Endodermal cell (in vitro differentiated cells): ENCODE measurements at regions not wholly inside any gene's neighbourhood (a gene's known extent, or its start where the extent isn't known, plus 50 kb on each side); places are given as distances from the start of the nearest gene placed in this dataset.

Experiments used
- DNase-seq: peaks from one replicate; pipeline ENCODE4 v3.0.0-alpha.2; 2017
- H3K27ac ChIP-seq: 2 replicates; pipeline ENCODE4 v1.5.1; 2013; ENCODE audit warnings: mild to moderate bottlenecking, low read depth, low read length, moderate library complexity
- H3K27me3 ChIP-seq: 2 replicates; pipeline ENCODE4 v1.6.1; 2013; ENCODE audit warnings: mild to moderate bottlenecking, low read length, moderate library complexity; ENCODE audit not compliant: insufficient read depth, control insufficient read depth, poor library complexity, severe bottlenecking
- H3K36me3 ChIP-seq: 2 replicates; pipeline ENCODE4 v1.7.0; 2013; ENCODE audit warnings: mild to moderate bottlenecking, low read length, moderate library complexity; ENCODE audit not compliant: control insufficient read depth, insufficient read depth
- H3K4me1 ChIP-seq: one replicate; pipeline ENCODE4 v1.7.0; 2013; ENCODE audit warnings: low read length; ENCODE audit not compliant: control insufficient read depth, insufficient read depth
- H3K4me3 ChIP-seq: 2 replicates; pipeline ENCODE4 v1.5.1; 2013; ENCODE audit warnings: mild to moderate bottlenecking, low read length, moderate library complexity
- H3K9ac ChIP-seq: 2 replicates; pipeline ENCODE4 v1.6.1; 2013; ENCODE audit warnings: mild to moderate bottlenecking, low read length, moderate library complexity; ENCODE audit not compliant: poor library complexity, severe bottlenecking; ENCODE audit errors: extremely low read depth
- H3K9me3 ChIP-seq: 2 replicates; pipeline ENCODE4 v1.6.1; 2013; ENCODE audit warnings: mild to moderate bottlenecking, low read length, moderate library complexity; ENCODE audit not compliant: control insufficient read depth
- H3K27ac Mint-ChIP-seq: 2 replicates; pipeline ENCODE4 v1.8.0; 2020; ENCODE audit warnings: mixed read lengths
- H3K27me3 Mint-ChIP-seq: 2 replicates; pipeline ENCODE4 v1.8.0; 2021; ENCODE audit warnings: mild to moderate bottlenecking, mixed read lengths; ENCODE audit not compliant: insufficient read depth
- H3K36me3 Mint-ChIP-seq: 2 replicates; pipeline ENCODE4 v1.8.0; 2020; ENCODE audit warnings: low read depth, mixed read lengths
- H3K4me1 Mint-ChIP-seq: 2 replicates; pipeline ENCODE4 v1.8.0; 2020; ENCODE audit warnings: mixed read lengths
- H3K4me3 Mint-ChIP-seq: 2 replicates; pipeline ENCODE4 v1.8.0; 2020; ENCODE audit warnings: mild to moderate bottlenecking, moderate library complexity, mixed read lengths
- H3K9me3 Mint-ChIP-seq: 2 replicates; pipeline ENCODE4 v1.8.0; 2020; ENCODE audit warnings: mild to moderate bottlenecking, mixed read lengths
- WGBS, 2 experiments: methylation state at CpG; one replicate each; pipeline versions ENCODE4 v1.1.5 to v1.1.7; 2013; ENCODE audit warnings: missing lambda C conversion rate in 2 of 2, mixed read lengths in 1 of 2; ENCODE audit not compliant: insufficient coverage in 1 of 2, insufficient read length in 1 of 2; 5-methylcytosine and 5-hydroxymethylcytosine counted together
- TF ChIP-seq, protein P1 (sequence below): fragments of 200-600 bp; sonication (generic); conservative IDR thresholded peaks from 2 replicates; pipeline ENCODE4 v1.5.0; 2021; ENCODE audit warnings: antibody characterized with exemption, mild to moderate bottlenecking

DNA sequence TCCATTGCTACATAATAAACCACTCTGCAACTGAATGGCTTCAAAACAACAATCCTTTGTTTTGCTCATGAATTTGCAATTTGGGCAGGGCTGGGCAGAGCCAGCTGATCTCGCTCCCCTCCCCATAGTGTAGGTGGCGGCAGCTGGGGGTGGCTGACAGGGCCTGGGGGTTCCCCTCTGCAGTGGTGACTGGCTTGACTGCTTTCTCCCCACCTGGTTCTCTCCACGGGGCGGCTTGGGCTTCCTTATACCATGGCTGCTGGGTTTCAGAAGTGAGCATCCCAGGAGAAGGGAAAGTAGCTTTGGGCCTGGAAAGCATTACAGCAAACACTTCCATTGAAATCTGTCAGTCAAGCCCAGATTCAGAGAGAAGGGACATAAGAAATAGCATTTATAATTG lies 129.7 kb upstream of the ZBTB40 start:
- H3K27me3 Mint-ChIP-seq = peaks cover 5% of the 10 kb centered on the region
- peaks cover 20% of the 10 kb centered on the region for H3K4me1 Mint-ChIP-seq
- Histone ChIP-seq H3K27ac (no peak overlapping the region), H3K9ac (no peak overlapping the region), H3K4me3 (no peak overlapping the region), H3K4me1 (no peaks in the 10 kb centered on the region), H3K36me3 (no peaks in the 10 kb centered on the region), H3K27me3 (no peaks in the 10 kb centered on the region), H3K9me3 (no peaks in the 10 kb centered on the region)
- WGBS, 2 experiments = 92% methylated on average over 4 of the region's 4 CpGs; no CpG with 5 or more reads in 1 of the 2 experiments
- TF ChIP-seq, protein P1, sequence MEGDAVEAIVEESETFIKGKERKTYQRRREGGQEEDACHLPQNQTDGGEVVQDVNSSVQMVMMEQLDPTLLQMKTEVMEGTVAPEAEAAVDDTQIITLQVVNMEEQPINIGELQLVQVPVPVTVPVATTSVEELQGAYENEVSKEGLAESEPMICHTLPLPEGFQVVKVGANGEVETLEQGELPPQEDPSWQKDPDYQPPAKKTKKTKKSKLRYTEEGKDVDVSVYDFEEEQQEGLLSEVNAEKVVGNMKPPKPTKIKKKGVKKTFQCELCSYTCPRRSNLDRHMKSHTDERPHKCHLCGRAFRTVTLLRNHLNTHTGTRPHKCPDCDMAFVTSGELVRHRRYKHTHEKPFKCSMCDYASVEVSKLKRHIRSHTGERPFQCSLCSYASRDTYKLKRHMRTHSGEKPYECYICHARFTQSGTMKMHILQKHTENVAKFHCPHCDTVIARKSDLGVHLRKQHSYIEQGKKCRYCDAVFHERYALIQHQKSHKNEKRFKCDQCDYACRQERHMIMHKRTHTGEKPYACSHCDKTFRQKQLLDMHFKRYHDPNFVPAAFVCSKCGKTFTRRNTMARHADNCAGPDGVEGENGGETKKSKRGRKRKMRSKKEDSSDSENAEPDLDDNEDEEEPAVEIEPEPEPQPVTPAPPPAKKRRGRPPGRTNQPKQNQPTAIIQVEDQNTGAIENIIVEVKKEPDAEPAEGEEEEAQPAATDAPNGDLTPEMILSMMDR = no peak
- H3K9me3 Mint-ChIP-seq = no peaks in the 10 kb centered on the region
- no peak for DNase-seq
- no peaks in the 10 kb centered on the region for H3K36me3 Mint-ChIP-seq
- H3K4me3 Mint-ChIP-seq = no peak overlapping the region
- H3K27ac Mint-ChIP-seq = no peak overlapping the region

DNA sequence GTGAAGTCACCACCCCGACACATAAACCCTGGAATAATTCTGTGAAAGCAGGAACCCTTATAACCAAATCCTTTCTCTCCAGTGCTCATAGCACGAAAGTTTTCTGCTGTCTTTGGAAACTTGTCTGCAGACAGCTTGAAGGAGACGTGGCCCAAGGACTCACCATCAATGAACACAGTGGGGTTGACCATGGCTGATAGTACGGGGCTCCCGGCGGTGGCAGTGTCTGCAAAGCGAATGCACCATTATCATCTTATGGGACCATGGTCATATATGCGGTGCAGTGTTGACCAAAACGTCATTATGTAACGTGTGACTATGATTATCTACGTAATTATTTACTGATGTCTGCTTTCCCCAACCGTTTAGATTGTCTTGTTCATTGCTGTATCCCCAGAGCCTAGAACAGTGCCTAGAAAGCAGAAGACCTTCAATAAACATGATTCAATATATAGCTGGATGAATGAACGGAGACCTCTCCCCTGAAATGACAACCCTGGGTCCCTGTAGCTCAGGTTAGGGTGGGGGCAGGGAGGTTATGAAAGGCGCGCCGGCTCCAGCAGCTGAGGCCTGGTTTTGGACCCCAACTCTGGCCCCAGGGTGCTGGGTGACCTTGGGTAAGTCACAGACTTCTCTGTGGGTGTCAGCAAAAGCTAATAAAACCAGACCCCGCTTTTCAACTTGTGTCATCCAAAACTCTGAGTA lies 128.4 kb upstream of the ZBTB40 start:
- DNase-seq = no peak
- no peak overlapping the region for H3K4me3 Mint-ChIP-seq
- Histone ChIP-seq H3K27me3 (no peaks in the 10 kb centered on the region), H3K9me3 (no peaks in the 10 kb centered on the region), H3K4me3 (no peak overlapping the region), H3K36me3 (no peaks in the 10 kb centered on the region), H3K9ac (no peak overlapping the region), H3K4me1 (no peaks in the 10 kb centered on the region), H3K27ac (no peak overlapping the region)
- no peaks in the 10 kb centered on the region for H3K9me3 Mint-ChIP-seq
- peaks cover 17% of the 10 kb centered on the region for H3K4me1 Mint-ChIP-seq
- H3K27me3 Mint-ChIP-seq = peaks cover 5% of the 10 kb centered on the region
- 97 to 98% methylated on average over 13 to 17 of the region's 17 CpGs for WGBS, 2 experiments
- H3K27ac Mint-ChIP-seq = no peak overlapping the region
- TF ChIP-seq, protein P1 = no peak
- no peaks in the 10 kb centered on the region for H3K36me3 Mint-ChIP-seq

DNA sequence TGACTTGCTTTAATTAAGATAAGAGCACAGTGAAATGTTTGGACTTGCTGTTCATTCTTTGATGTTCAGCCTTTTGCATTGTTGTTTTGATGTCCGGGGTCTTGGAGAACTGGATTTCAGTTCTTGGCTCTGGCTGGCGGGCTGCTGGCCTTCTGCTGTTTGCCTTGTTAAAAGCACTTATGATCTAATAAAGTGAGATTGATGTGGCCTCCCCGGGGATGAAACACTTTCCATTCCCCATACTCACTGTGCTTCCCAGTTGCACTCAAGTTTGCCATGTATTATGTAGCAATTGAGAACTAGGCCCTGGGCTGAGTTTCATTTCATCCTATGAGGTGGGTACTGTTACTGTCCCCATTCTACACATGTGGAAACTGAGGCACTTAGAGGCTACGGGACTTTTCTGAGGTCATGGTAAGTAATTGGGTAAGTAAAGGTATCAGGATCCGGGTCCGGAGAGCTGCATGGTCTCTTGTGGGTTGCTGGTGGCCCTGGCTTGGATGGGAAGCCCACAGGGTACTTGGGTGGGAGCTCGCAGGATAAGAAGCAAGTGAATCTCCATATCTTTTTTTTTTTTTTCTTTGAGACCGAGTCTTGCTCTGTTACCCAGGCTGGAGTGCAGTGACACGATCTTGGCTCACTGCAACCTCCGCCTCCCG lies 127.7 kb upstream of the ZBTB40 start:
- no peaks in the 10 kb centered on the region for H3K9me3 Mint-ChIP-seq
- H3K9me3 ChIP-seq = no peaks in the 10 kb centered on the region
- no peaks in the 10 kb centered on the region for H3K36me3 ChIP-seq
- H3K36me3 Mint-ChIP-seq = no peaks in the 10 kb centered on the region
- H3K4me1 Mint-ChIP-seq = peaks cover 17% of the 10 kb centered on the region
- peaks cover 5% of the 10 kb centered on the region for H3K27me3 Mint-ChIP-seq
- TF ChIP-seq, protein P1 = no peak
- no peak overlapping the region for H3K4me3 Mint-ChIP-seq
- H3K4me1 ChIP-seq = no peaks in the 10 kb centered on the region
- WGBS, 2 experiments = 93 to 94% methylated on average over 3 to 11 of the region's 11 CpGs
- no peak overlapping the region for H3K4me3 ChIP-seq
- no peak for DNase-seq
- no peak overlapping the region for H3K9ac ChIP-seq
- H3K27ac Mint-ChIP-seq = no peak overlapping the region
- no peak overlapping the region for H3K27ac ChIP-seq
- no peaks in the 10 kb centered on the region for H3K27me3 ChIP-seq
